ENCODE measurements at regions not wholly inside any gene's neighbourhood (a gene's known extent, or its start where the extent isn't known, plus 50 kb on each side); places are given as distances from the start of the nearest gene placed in this dataset.
"Not testable (repeated sequence)": the region's sequence is repeated elsewhere in the genome, so short reads cannot be mapped to it uniquely, and the experiment has no call there.

DNA sequence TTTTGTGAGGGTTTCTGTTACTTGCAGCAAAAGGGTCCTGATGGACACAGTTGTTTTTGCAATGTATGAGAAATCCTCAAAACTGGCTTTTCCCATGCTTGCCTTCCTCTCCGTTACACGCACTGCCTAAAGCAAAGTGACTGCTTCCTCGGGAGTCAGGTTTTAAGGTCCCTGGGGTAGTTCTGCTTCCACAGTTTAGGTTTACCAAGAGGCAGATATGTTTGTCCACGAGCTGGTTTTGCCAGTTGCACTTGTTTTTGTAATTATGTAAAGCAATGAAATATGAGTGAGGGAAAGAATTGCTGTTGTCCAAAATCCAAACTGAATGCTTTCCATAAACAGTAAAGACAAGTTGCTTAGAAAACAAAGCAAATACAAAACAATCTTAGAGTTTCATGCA lies 290.7 kb upstream of the AMIGO2 start:
- ChIA-PET POLR2A (interaction anchor here (0.6 kb wide), 1 partner anchor 105 kb away, joined by 3 read pairs; no protein-coding TSS in a partner anchor), CTCF (no interaction called here)
- TF ChIP-seq, protein P1, sequence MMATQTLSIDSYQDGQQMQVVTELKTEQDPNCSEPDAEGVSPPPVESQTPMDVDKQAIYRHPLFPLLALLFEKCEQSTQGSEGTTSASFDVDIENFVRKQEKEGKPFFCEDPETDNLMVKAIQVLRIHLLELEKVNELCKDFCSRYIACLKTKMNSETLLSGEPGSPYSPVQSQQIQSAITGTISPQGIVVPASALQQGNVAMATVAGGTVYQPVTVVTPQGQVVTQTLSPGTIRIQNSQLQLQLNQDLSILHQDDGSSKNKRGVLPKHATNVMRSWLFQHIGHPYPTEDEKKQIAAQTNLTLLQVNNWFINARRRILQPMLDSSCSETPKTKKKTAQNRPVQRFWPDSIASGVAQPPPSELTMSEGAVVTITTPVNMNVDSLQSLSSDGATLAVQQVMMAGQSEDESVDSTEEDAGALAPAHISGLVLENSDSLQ (IDR thresholded peaks at IDR 0.05): no peak
- no peak for TF ChIP-seq SP1 (IDR thresholded peaks at IDR 0.05)
- no peak for TF ChIP-seq LEF1 (IDR thresholded peaks at IDR 0.05; ENCODE audit: borderline replicate concordance)
- TF ChIP-seq HDGF (IDR thresholded peaks at IDR 0.05; ENCODE audit: borderline replicate concordance): no peak
- TF ChIP-seq SUZ12 (IDR thresholded peaks at IDR 0.05): no peak
- no peak for TF ChIP-seq ARNT (IDR thresholded peaks at IDR 0.05)
- no peak for TF ChIP-seq L3MBTL2 (conservative IDR thresholded peaks at IDR 0.05)
- no peak for TF ChIP-seq ZNF384 (IDR thresholded peaks at IDR 0.05)
- TF ChIP-seq NFRKB (IDR thresholded peaks at IDR 0.05): no peak
- no peak for TF ChIP-seq FOXA1 (IDR thresholded peaks at IDR 0.05)
- TF ChIP-seq BHLHE40 (IDR thresholded peaks at IDR 0.05; ENCODE audit: borderline replicate concordance): no peak
- TF ChIP-seq TARDBP (IDR thresholded peaks at IDR 0.05): no peak
- TF ChIP-seq FOXM1 (IDR thresholded peaks at IDR 0.05; ENCODE audit: borderline replicate concordance): no peak
- TF ChIP-seq ELF4 (IDR thresholded peaks at IDR 0.05): no peak
- no peak for TF ChIP-seq CTBP1 (IDR thresholded peaks at IDR 0.05; ENCODE audit: borderline replicate concordance)
- TF ChIP-seq FOXK2 (IDR thresholded peaks at IDR 0.05): no peak

DNA sequence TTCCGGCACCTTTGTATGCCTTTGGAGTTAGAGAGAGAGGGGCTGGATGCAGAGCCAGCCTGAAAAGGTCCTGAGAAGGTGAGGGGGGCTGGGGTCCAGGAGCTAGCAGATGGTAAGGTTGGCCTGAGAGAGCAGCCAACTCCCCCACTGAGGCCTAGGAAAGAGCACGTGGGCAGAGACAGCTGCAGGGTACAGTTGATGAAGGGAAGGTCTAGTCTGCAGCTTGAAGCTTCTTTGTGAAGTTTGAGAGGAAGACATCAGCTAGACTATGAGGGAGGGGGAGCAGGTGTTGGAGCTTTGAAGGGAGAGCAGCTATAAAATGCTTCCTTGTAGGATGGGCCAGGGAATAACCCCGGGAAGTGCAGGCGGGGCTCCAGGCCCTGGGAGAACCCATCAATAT lies 289.3 kb upstream of the AMIGO2 start:
- POLR2A ChIA-PET: no interaction called here
- CTCF ChIA-PET: no interaction called here
- no peak for DNase-seq (ENCODE audit: extremely low spot score)
- TF ChIP-seq TARDBP (IDR thresholded peaks at IDR 0.05) (no peak), FOXA1 (IDR thresholded peaks at IDR 0.05) (no peak), LEF1 (IDR thresholded peaks at IDR 0.05; ENCODE audit: borderline replicate concordance) (no peak), SP1 (IDR thresholded peaks at IDR 0.05) (no peak), ARNT (IDR thresholded peaks at IDR 0.05) (no peak), HDGF (IDR thresholded peaks at IDR 0.05; ENCODE audit: borderline replicate concordance) (no peak), FOXK2 (IDR thresholded peaks at IDR 0.05) (no peak), L3MBTL2 (conservative IDR thresholded peaks at IDR 0.05) (no peak), ZNF384 (IDR thresholded peaks at IDR 0.05) (no peak), NFRKB (IDR thresholded peaks at IDR 0.05) (no peak), SUZ12 (IDR thresholded peaks at IDR 0.05) (no peak), FOXM1 (IDR thresholded peaks at IDR 0.05; ENCODE audit: borderline replicate concordance) (no peak), BHLHE40 (IDR thresholded peaks at IDR 0.05; ENCODE audit: borderline replicate concordance) (no peak), ELF4 (IDR thresholded peaks at IDR 0.05) (no peak)
- TF ChIP-seq, protein P1 (IDR thresholded peaks at IDR 0.05): no peak

More for the DNA sequence above, 290.7 kb upstream of the AMIGO2 start:
- no peak for DNase-seq (ENCODE audit: extremely low spot score)

DNA sequence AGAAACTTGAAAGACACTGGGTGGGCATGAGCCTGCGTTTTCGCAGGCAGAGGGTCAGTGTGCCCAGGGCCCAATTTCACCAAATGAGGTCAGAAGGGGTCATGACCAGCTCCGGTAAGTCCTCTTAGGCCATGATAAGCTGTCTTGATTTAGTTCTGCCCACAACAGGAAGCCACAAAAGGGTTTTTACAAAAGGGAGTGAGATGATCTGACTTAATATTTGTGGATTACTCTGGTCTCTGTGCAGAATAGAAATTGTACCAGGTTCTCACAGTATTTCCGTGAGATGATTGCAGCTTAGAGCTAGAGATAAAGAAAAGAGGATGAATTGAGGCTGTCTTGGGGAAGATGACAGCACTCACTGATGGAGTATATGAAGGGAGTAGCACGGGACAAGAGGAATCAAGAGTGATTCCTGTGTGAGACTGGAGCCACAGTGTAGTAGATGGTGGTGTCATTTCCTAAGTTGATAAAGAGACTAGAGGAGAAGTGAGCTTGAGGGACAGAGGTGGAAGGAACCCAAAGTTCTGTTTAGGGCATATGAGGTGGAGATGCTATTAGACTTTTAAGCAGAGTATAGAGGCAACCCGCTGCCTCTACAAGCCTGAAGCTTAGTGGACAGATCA lies 288.3 kb upstream of the AMIGO2 start:
- TF ChIP-seq, protein P1 (IDR thresholded peaks at IDR 0.05): peak; percentile 24; the same call in 1 of the 2 replicates
- TF ChIP-seq SP1 (IDR thresholded peaks at IDR 0.05): no peak
- no peak for DNase-seq (ENCODE audit: extremely low spot score)
- POLR2A ChIA-PET: no interaction called here
- CTCF ChIA-PET: no interaction called here

DNA sequence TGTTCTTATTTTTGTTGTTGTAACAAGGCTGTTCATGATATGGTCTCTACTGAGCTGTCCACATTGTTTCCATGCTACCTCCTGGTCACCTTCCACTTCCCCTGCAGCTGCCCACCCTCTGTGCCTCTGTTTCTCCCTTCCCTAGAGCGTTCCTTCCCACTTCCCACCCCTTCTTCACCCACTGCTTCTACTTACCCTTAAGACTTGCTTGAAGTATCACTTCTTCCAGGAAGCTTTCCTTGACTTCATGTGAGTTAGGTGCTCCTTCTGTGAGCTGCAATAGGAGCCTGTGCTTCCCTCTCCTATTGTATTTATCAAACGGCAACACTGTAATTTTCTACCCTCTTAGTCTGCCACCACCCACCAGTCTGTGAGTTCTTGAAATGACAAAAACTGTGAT lies 286.8 kb upstream of the AMIGO2 start:
- TF ChIP-seq ZNF384 (IDR thresholded peaks at IDR 0.05): no peak
- no peak for TF ChIP-seq L3MBTL2 (conservative IDR thresholded peaks at IDR 0.05)
- TF ChIP-seq TARDBP (IDR thresholded peaks at IDR 0.05): no peak
- TF ChIP-seq NFRKB (IDR thresholded peaks at IDR 0.05): no peak
- no peak for TF ChIP-seq SP1 (IDR thresholded peaks at IDR 0.05)
- no peak for TF ChIP-seq SUZ12 (IDR thresholded peaks at IDR 0.05)
- TF ChIP-seq BHLHE40 (IDR thresholded peaks at IDR 0.05; ENCODE audit: borderline replicate concordance): no peak
- TF ChIP-seq FOXK2 (IDR thresholded peaks at IDR 0.05): no peak
- TF ChIP-seq LEF1 (IDR thresholded peaks at IDR 0.05; ENCODE audit: borderline replicate concordance): no peak
- TF ChIP-seq, protein P1 (IDR thresholded peaks at IDR 0.05): no peak
- TF ChIP-seq FOXM1 (IDR thresholded peaks at IDR 0.05; ENCODE audit: borderline replicate concordance): no peak
- TF ChIP-seq CTBP1 (IDR thresholded peaks at IDR 0.05; ENCODE audit: borderline replicate concordance): no peak
- CTCF ChIA-PET: no interaction called here

DNA sequence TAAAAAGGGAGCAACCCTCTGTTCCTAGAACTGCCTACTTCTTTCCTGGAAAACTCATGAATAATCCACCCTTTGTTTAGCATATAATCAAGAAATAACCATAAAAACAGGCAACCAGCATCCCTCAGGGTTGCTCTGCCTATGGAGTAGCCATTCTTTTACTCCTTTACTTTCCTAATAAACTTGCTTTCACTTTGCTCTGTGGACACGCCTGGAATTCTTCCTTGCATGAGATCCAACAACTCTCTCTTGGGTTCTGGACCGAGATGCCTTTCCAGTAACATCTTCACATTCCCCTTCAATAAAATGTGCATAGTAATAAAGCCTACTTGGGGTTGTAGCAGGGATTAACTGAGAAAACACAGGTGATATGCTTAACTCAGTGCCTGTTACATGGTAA lies 286.4 kb upstream of the AMIGO2 start:
- no peak for TF ChIP-seq FOXA1 (IDR thresholded peaks at IDR 0.05)
- no peak for TF ChIP-seq ARNT (IDR thresholded peaks at IDR 0.05)
- TF ChIP-seq HDGF (IDR thresholded peaks at IDR 0.05; ENCODE audit: borderline replicate concordance): no peak
- TF ChIP-seq ZNF384 (IDR thresholded peaks at IDR 0.05): no peak
- ChIA-PET POLR2A (no interaction called here), CTCF (no interaction called here)
- DNase-seq (ENCODE audit: extremely low spot score): no peak

More for the DNA sequence above, 286.8 kb upstream of the AMIGO2 start:
- POLR2A ChIA-PET: no interaction called here
- no peak for DNase-seq (ENCODE audit: extremely low spot score)

DNA sequence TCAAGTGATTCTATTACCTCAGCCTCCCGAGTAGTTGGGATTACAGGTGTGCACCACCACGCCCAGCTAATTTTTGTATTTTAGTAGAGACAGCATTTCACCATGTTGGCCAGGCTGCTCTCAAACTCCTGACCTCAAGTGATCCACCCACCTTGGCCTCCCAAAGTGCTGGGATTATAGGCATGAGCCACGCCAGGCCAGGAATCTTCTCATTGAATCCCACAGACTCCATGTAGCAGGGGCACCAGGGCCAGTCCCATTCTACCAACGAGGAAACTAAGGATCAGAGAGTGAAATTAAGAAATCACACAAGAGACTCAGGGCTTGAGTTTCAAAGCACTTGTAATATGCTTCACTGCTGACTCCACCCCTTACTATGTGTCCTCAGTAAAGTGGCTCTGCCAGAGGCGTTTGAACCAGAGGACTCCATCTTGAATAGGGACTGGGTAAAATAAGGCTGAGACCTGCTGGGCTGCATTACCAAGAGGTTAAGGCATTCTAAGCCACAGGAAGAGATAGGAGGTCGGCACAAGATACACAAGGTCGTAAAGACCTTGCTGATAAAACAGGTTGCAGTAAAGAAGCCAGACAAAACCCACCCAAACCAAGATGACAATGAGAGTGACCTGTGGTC lies 285.8 kb upstream of the AMIGO2 start:
- POLR2A ChIA-PET; DNase-seq (ENCODE audit: extremely low spot score); CTCF ChIA-PET: not testable (repeated sequence)

Data from HEK293T (cell line).